GM23338 (cell line): ENCODE measurements at regions not wholly inside any gene's neighbourhood (a gene's known extent, or its start where the extent isn't known, plus 50 kb on each side); places are given as distances from the start of the nearest gene placed in this dataset.

ENCODE experiments used
- ATAC-seq: fragments of 200-7000 bp; cut with Tn5 transposase; 3 replicates; pipeline ENCODE4 v1.9.1; 2020
- DNase-seq: peaks from one replicate; pipeline ENCODE4 v3.0.0-alpha.2; 2015; ENCODE audit warnings: low spot score
- H2AFZ ChIP-seq: fragments of 200-600 bp; sonication (generic); 2 replicates; pipeline ENCODE4 v1.8.0; 2016; ENCODE audit warnings: antibody characterized with exemption, mild to moderate bottlenecking, moderate library complexity
- H3F3A ChIP-seq: fragments of 200-600 bp; sonication (generic); replicated peaks from 2 replicates; pipeline ENCODE4 v1.8.0; 2017; ENCODE audit warnings: antibody characterized with exemption, mixed run types, low read depth
- H3K27ac ChIP-seq: fragments of 200-600 bp; sonication (generic); 2 replicates; pipeline ENCODE4 v1.6.1; 2016; ENCODE audit warnings: low read depth
- H3K27me3 ChIP-seq: fragments of 200-600 bp; sonication (generic); 2 replicates; pipeline ENCODE4 v1.8.0; 2016; ENCODE audit warnings: mild to moderate bottlenecking, mixed run types, moderate library complexity; ENCODE audit not compliant: insufficient read depth
- H3K36me3 ChIP-seq: fragments of 200-600 bp; sonication (generic); 2 replicates; pipeline ENCODE4 v1.8.0; 2016; ENCODE audit warnings: mild to moderate bottlenecking; ENCODE audit not compliant: insufficient read depth
- H3K4me1 ChIP-seq: fragments of 200-600 bp; sonication (generic); 2 replicates; pipeline ENCODE4 v1.8.0; 2016; ENCODE audit warnings: mild to moderate bottlenecking, moderate library complexity; ENCODE audit not compliant: insufficient read depth
- H3K4me2 ChIP-seq: fragments of 200-600 bp; sonication (generic); 2 replicates; pipeline ENCODE4 v1.7.1; 2017; ENCODE audit warnings: mixed run types
- H3K4me3 ChIP-seq: fragments of 200-600 bp; sonication (generic); 2 replicates; pipeline ENCODE4 v1.6.1; 2016; ENCODE audit warnings: mixed run types
- H3K79me2 ChIP-seq: fragments of 200-600 bp; sonication (generic); replicated peaks from 2 replicates; pipeline ENCODE4 v1.8.0; 2017; ENCODE audit warnings: mild to moderate bottlenecking; ENCODE audit not compliant: insufficient read depth
- H3K9me2 ChIP-seq: fragments of 200-600 bp; sonication (generic); 2 replicates; pipeline ENCODE4 v1.8.0; 2017; ENCODE audit not compliant: insufficient read depth
- H4K20me1 ChIP-seq: fragments of 200-600 bp; sonication (generic); replicated peaks from 2 replicates; pipeline ENCODE4 v1.8.0; 2017; ENCODE audit warnings: mild to moderate bottlenecking; ENCODE audit not compliant: insufficient read depth
- H3K27ac Mint-ChIP-seq: 2 replicates; pipeline ENCODE4 v1.8.0; 2020; ENCODE audit warnings: inconsistent platforms, mild to moderate bottlenecking, moderate library complexity, mixed read lengths
- H3K27me3 Mint-ChIP-seq: 3 replicates; pipeline ENCODE4 v1.8.0; 2022; ENCODE audit warnings: low read depth, mild to moderate bottlenecking, moderate library complexity, mixed read lengths, inconsistent platforms; ENCODE audit not compliant: insufficient read depth, poor library complexity
- H3K36me3 Mint-ChIP-seq: 3 replicates; pipeline ENCODE4 v1.8.0; 2021; ENCODE audit warnings: low read depth, mild to moderate bottlenecking, inconsistent platforms, moderate library complexity, mixed read lengths
- H3K4me1 Mint-ChIP-seq: 3 replicates; pipeline ENCODE4 v1.8.0; 2020; ENCODE audit warnings: mild to moderate bottlenecking, inconsistent platforms, mixed read lengths
- H3K4me3 Mint-ChIP-seq: 3 replicates; pipeline ENCODE4 v1.8.0; 2021; ENCODE audit warnings: moderate library complexity, mild to moderate bottlenecking, inconsistent platforms, mixed read lengths
- H3K9me3 Mint-ChIP-seq: 3 replicates; pipeline ENCODE4 v1.8.0; 2020; ENCODE audit warnings: moderate library complexity, mild to moderate bottlenecking, inconsistent platforms, mixed read lengths
- ETS1 ChIP-seq: IDR thresholded peaks from 2 replicates; pipeline ENCODE4 v1.6.1; 2016; ENCODE audit warnings: antibody characterized with exemption
- EZH2 ChIP-seq: fragments of 200-600 bp; sonication (generic); IDR thresholded peaks from one replicate; pipeline ENCODE4 v1.8.0; 2017; ENCODE audit warnings: antibody characterized with exemption, mild to moderate bottlenecking, low read depth; ENCODE audit not compliant: unreplicated experiment
- EZH2phosphoT487 ChIP-seq: fragments of 200-600 bp; sonication (generic); IDR thresholded peaks from one replicate; pipeline ENCODE4 v1.8.1; 2018; ENCODE audit warnings: antibody characterized with exemption; ENCODE audit not compliant: unreplicated experiment
- JUNB ChIP-seq: IDR thresholded peaks from one replicate; pipeline ENCODE4 v1.6.1; 2016; ENCODE audit warnings: antibody characterized with exemption; ENCODE audit not compliant: unreplicated experiment
- STAT1 ChIP-seq: IDR thresholded peaks from one replicate; pipeline ENCODE4 v1.6.1; 2016; ENCODE audit warnings: antibody characterized with exemption; ENCODE audit not compliant: unreplicated experiment
- ZNF331 ChIP-seq: fragments of 250-450 bp; sonication (Bioruptor Pico); IDR thresholded peaks from 2 replicates; pipeline ENCODE4 v1.5.0; 2020; ENCODE audit warnings: low read depth, mild to moderate bottlenecking, moderate library complexity
- TF ChIP-seq, protein P1 (sequence below): fragments of 250-450 bp; sonication (Bioruptor Pico); IDR thresholded peaks from 2 replicates; pipeline ENCODE4 v1.5.0; 2020; ENCODE audit warnings: mild to moderate bottlenecking, moderate library complexity
- TF ChIP-seq, protein P2 (sequence below): IDR thresholded peaks from one replicate; pipeline ENCODE4 v1.6.1; 2018; ENCODE audit warnings: antibody characterized with exemption; ENCODE audit not compliant: unreplicated experiment

- no peaks in the 10 kb centered on the region for H4K20me1 ChIP-seq
- no peak; the same call in 1 of the 3 replicates for ATAC-seq
- H3K36me3 ChIP-seq: 0 out of 2 replicates have a peak, but pooled peaks cover 6% of the 10 kb centered on the region
- TF ChIP-seq ZNF331 (CRISPR knock-in tag): no peak
- TF ChIP-seq, protein P1, sequence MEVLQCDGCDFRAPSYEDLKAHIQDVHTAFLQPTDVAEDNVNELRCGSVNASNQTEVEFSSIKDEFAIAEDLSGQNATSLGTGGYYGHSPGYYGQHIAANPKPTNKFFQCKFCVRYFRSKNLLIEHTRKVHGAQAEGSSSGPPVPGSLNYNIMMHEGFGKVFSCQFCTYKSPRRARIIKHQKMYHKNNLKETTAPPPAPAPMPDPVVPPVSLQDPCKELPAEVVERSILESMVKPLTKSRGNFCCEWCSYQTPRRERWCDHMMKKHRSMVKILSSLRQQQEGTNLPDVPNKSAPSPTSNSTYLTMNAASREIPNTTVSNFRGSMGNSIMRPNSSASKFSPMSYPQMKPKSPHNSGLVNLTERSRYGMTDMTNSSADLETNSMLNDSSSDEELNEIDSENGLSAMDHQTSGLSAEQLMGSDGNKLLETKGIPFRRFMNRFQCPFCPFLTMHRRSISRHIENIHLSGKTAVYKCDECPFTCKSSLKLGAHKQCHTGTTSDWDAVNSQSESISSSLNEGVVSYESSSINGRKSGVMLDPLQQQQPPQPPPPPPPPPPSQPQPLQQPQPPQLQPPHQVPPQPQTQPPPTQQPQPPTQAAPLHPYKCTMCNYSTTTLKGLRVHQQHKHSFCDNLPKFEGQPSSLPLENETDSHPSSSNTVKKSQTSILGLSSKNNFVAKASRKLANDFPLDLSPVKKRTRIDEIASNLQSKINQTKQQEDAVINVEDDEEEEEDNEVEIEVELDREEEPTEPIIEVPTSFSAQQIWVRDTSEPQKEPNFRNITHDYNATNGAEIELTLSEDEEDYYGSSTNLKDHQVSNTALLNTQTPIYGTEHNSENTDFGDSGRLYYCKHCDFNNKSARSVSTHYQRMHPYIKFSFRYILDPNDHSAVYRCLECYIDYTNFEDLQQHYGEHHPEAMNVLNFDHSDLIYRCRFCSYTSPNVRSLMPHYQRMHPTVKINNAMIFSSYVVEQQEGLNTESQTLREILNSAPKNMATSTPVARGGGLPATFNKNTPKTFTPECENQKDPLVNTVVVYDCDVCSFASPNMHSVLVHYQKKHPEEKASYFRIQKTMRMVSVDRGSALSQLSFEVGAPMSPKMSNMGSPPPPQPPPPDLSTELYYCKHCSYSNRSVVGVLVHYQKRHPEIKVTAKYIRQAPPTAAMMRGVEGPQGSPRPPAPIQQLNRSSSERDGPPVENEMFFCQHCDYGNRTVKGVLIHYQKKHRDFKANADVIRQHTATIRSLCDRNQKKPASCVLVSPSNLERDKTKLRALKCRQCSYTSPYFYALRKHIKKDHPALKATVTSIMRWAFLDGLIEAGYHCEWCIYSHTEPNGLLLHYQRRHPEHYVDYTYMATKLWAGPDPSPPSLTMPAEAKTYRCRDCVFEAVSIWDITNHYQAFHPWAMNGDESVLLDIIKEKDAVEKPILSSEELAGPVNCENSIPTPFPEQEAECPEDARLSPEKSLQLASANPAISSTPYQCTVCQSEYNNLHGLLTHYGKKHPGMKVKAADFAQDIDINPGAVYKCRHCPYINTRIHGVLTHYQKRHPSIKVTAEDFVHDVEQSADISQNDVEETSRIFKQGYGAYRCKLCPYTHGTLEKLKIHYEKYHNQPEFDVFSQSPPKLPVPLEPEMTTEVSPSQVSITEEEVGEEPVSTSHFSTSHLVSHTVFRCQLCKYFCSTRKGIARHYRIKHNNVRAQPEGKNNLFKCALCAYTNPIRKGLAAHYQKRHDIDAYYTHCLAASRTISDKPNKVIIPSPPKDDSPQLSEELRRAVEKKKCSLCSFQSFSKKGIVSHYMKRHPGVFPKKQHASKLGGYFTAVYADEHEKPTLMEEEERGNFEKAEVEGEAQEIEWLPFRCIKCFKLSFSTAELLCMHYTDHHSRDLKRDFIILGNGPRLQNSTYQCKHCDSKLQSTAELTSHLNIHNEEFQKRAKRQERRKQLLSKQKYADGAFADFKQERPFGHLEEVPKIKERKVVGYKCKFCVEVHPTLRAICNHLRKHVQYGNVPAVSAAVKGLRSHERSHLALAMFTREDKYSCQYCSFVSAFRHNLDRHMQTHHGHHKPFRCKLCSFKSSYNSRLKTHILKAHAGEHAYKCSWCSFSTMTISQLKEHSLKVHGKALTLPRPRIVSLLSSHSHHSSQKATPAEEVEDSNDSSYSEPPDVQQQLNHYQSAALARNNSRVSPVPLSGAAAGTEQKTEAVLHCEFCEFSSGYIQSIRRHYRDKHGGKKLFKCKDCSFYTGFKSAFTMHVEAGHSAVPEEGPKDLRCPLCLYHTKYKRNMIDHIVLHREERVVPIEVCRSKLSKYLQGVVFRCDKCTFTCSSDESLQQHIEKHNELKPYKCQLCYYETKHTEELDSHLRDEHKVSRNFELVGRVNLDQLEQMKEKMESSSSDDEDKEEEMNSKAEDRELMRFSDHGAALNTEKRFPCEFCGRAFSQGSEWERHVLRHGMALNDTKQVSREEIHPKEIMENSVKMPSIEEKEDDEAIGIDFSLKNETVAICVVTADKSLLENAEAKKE (CRISPR knock-in tag): no peak
- TF ChIP-seq ETS1: no peak
- TF ChIP-seq JUNB: no peak
- Mint-ChIP-seq H3K27me3 (peaks cover 2% of the 10 kb centered on the region), H3K36me3 (peaks cover 6% of the 10 kb centered on the region; the same call in 2 of the 3 replicates), H3K4me1 (peaks cover 10% of the 10 kb centered on the region), H3K9me3 (peaks cover 13% of the 10 kb centered on the region), H3K4me3 (no peak overlapping the region), H3K27ac (no peak overlapping the region)
- H3K4me2 ChIP-seq: no peak overlapping the region
- H3K27ac ChIP-seq: no peak overlapping the region
- no peak for DNase-seq
- no peaks in the 10 kb centered on the region for H3K9me2 ChIP-seq
- no peak overlapping the region for H2AFZ ChIP-seq
- no peaks in the 10 kb centered on the region for H3K27me3 ChIP-seq
- no peaks in the 10 kb centered on the region for H3F3A ChIP-seq
- H3K4me3 ChIP-seq: no peak overlapping the region
- no peaks in the 10 kb centered on the region for H3K4me1 ChIP-seq
- no peaks in the 10 kb centered on the region for H3K79me2 ChIP-seq
Observed at GRCh38 chr10:78331391-78331922, 297.8 kb downstream of the RPS24 start.

GRCh38 chr10:78332012-78332411, 298.3 kb downstream of the RPS24 start:
- 0 out of 2 replicates have a peak, but pooled peaks cover 2% of the 10 kb centered on the region for H3K36me3 ChIP-seq
- DNase-seq (no peak), ATAC-seq (no peak)
- Mint-ChIP-seq H3K4me3 (no peak overlapping the region), H3K27ac (no peak overlapping the region), H3K4me1 (peaks cover 10% of the 10 kb centered on the region), H3K27me3 (peaks cover 4% of the 10 kb centered on the region), H3K9me3 (peaks cover 8% of the 10 kb centered on the region; the same call in 2 of the 3 replicates), H3K36me3 (peaks cover 3% of the 10 kb centered on the region; the same call in 2 of the 3 replicates)
- H3K4me1 ChIP-seq: no peaks in the 10 kb centered on the region
- no peaks in the 10 kb centered on the region for H3K79me2 ChIP-seq
- no peaks in the 10 kb centered on the region for H4K20me1 ChIP-seq
- H3K4me2 ChIP-seq: no peak overlapping the region
- no peaks in the 10 kb centered on the region for H3K27me3 ChIP-seq
- no peaks in the 10 kb centered on the region for H3F3A ChIP-seq
- H2AFZ ChIP-seq: no peak overlapping the region
- no peak overlapping the region for H3K27ac ChIP-seq
- no peak overlapping the region for H3K4me3 ChIP-seq
- no peaks in the 10 kb centered on the region for H3K9me2 ChIP-seq
- TF ChIP-seq ZNF331 (CRISPR knock-in tag): no peak
- no peak for TF ChIP-seq STAT1
- no peak for TF ChIP-seq EZH2
- TF ChIP-seq JUNB: no peak
- TF ChIP-seq, protein P2, sequence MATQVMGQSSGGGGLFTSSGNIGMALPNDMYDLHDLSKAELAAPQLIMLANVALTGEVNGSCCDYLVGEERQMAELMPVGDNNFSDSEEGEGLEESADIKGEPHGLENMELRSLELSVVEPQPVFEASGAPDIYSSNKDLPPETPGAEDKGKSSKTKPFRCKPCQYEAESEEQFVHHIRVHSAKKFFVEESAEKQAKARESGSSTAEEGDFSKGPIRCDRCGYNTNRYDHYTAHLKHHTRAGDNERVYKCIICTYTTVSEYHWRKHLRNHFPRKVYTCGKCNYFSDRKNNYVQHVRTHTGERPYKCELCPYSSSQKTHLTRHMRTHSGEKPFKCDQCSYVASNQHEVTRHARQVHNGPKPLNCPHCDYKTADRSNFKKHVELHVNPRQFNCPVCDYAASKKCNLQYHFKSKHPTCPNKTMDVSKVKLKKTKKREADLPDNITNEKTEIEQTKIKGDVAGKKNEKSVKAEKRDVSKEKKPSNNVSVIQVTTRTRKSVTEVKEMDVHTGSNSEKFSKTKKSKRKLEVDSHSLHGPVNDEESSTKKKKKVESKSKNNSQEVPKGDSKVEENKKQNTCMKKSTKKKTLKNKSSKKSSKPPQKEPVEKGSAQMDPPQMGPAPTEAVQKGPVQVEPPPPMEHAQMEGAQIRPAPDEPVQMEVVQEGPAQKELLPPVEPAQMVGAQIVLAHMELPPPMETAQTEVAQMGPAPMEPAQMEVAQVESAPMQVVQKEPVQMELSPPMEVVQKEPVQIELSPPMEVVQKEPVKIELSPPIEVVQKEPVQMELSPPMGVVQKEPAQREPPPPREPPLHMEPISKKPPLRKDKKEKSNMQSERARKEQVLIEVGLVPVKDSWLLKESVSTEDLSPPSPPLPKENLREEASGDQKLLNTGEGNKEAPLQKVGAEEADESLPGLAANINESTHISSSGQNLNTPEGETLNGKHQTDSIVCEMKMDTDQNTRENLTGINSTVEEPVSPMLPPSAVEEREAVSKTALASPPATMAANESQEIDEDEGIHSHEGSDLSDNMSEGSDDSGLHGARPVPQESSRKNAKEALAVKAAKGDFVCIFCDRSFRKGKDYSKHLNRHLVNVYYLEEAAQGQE: no peak
- no peak for TF ChIP-seq EZH2phosphoT487
